ENCODE measurements at regions not wholly inside any gene's neighbourhood (a gene's known extent, or its start where the extent isn't known, plus 50 kb on each side); places are given as distances from the start of the nearest gene placed in this dataset.

DNA sequence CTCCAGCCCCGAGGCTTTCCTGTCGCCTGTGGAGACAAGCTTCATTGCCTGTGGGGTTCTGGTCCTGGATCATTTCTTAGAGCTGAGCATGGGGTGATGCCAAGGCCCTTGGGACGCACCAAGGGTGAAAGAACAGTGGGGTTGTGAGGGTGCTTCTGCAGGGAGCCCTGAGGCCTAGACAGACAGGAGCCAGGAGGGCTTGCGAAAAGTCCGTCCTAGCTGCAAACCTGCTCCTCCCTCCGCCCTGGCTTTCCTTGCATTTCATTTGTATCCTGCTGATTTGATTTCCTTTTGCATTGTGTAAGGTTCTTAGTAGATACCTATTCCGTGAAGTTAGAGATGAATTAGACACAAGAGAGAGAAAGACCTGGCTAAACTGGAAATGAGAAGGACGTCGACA lies 286.9 kb upstream of the C2CD4B start:
- no peaks in the 10 kb centered on the region for H3K36me3 Mint-ChIP-seq (ENCODE audit: low read depth)
- no peak for ATAC-seq (replicated peaks)
- H3K4me3 Mint-ChIP-seq: no peak overlapping the region
- no peaks in the 10 kb centered on the region for H3K4me1 Mint-ChIP-seq
- H3K27me3 Mint-ChIP-seq: peaks cover 6% of the 10 kb centered on the region
- H3K9me3 Mint-ChIP-seq: no peaks in the 10 kb centered on the region
- H3K27ac Mint-ChIP-seq: no peak overlapping the region

DNA sequence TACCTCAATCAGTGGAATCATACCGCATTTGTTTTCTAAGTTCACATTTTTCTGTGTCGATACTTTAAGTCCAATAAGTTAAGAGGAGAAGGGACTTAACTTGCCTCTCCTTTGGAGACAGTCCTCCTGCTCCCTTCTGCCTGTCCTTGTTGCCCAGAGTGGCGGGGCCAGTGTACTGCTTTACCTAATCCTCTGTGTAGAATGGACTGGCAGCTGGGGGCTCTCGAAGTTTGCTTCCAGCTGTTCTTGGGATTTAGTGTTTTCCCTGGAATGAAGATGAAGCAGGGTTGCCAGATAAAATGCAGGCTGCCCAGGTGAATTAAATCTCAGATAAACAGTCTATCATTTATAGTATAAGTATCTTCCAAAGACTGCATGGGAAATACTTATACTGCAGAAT lies 287.6 kb upstream of the C2CD4B start:
- H3K4me3 Mint-ChIP-seq: no peak overlapping the region
- H3K9me3 Mint-ChIP-seq: no peaks in the 10 kb centered on the region
- H3K27ac Mint-ChIP-seq: no peak overlapping the region
- ATAC-seq (replicated peaks): no peak
- H3K36me3 Mint-ChIP-seq (ENCODE audit: low read depth): no peaks in the 10 kb centered on the region
- H3K4me1 Mint-ChIP-seq: no peaks in the 10 kb centered on the region
- H3K27me3 Mint-ChIP-seq: peaks cover 6% of the 10 kb centered on the region

DNA sequence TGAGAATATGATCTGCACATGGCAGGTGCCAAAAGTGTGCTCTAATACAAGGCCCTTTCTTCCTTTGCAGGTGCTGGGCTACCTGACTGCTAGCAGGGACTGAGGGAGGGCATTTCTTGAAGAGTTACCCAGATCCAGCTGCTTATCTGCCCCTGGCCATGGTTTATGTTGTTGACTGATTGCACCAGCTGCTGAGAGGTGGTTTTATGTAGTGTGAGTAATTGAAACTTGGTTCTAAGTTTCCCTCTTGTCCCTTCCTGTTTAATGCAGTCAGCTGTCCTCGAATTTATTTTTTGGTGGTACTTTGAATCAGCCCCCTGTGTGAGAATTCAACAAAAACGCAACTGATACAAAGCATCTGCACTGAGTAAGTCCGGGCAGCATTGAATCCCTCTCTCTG lies 288.3 kb upstream of the C2CD4B start:
- Mint-ChIP-seq H3K9me3 (no peaks in the 10 kb centered on the region), H3K36me3 (ENCODE audit: low read depth) (no peaks in the 10 kb centered on the region), H3K27ac (no peak overlapping the region), H3K4me1 (no peaks in the 10 kb centered on the region), H3K4me3 (no peak overlapping the region), H3K27me3 (peaks cover 5% of the 10 kb centered on the region)
- ATAC-seq (replicated peaks): no peak

DNA sequence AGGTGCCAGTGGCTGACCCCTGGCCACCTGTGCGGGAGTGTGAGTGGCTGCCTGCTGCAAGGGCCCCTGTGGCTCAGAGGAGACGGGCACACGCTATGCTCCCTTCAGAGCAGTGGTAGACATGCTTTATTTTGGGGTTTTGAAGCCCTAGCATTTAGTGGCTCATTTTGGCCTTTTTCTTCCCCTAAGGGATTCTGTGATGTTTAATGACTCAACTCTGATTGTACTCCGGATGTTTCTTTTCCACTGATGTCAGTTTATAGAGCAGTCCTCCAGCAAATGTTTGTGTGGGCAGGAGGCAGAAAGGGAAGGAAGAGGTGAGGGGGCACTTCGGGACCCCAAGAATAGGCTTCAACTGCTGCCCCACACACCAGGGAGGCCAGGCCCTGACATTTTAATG lies 288.9 kb upstream of the C2CD4B start:
- no peak overlapping the region for H3K27ac Mint-ChIP-seq
- no peaks in the 10 kb centered on the region for H3K4me1 Mint-ChIP-seq
- H3K36me3 Mint-ChIP-seq (ENCODE audit: low read depth): no peaks in the 10 kb centered on the region
- peaks cover 3% of the 10 kb centered on the region for H3K27me3 Mint-ChIP-seq
- H3K9me3 Mint-ChIP-seq: no peaks in the 10 kb centered on the region
- H3K4me3 Mint-ChIP-seq: no peak overlapping the region
- no peak for ATAC-seq (replicated peaks)

DNA sequence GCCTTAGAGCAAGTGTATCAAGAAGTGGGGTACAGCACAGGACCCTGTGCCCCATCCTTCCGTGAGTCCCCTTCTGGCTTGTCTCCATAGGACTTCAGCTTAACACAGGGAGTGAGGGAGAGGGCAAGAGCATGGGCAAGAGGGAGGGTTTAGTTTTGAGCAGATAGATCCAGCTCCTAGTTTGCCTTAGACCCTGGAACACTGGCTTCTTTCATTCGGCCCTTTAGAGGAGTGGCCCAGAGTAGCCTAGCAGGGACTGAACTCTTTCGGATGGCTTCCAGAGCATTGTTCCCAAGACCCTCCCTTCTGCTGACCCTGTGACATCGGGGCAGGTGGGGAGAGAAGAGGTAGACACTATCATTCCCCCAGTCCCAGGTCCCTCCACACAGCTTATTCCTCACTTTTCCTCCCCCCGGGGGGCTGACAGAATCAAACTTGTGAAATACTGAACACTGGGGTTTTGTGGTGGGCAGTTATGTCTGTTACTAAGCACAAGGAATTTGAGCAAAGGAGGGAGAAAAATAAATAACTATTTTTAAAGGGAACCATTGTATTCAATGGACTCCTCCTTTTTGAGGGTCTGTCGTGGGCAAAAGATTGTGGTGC lies 289.6 kb upstream of the C2CD4B start:
- Mint-ChIP-seq H3K9me3 (no peaks in the 10 kb centered on the region), H3K4me1 (no peaks in the 10 kb centered on the region), H3K27me3 (peaks cover 3% of the 10 kb centered on the region), H3K36me3 (ENCODE audit: low read depth) (no peaks in the 10 kb centered on the region), H3K27ac (no peak overlapping the region), H3K4me3 (no peak overlapping the region)
- no peak for ATAC-seq (replicated peaks)

DNA sequence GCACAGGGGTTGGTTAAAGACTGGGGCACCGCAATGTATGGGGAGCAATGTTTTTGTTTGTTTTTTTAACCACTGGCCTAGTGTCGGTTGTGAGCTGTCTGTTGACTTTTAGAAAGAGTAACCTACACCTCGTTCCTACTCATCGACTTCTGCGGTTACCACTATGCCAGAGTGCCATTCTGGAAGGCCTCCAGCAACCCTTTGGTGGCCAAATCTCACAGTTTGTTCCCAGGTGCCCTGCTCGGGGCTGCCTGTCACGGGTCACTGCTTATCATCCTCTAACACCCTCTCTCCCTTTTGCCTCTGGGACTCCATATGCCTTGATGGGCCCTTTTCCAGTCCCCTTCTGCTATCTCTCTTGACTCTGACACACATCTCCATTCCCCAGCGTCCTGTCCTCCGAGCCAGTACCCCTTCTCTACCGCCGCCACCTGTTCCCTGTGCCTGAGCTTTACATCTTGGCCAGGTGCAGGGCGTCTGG lies 290.4 kb upstream of the C2CD4B start:
- Mint-ChIP-seq H3K27me3 (no peaks in the 10 kb centered on the region), H3K27ac (no peak overlapping the region)

DNA sequence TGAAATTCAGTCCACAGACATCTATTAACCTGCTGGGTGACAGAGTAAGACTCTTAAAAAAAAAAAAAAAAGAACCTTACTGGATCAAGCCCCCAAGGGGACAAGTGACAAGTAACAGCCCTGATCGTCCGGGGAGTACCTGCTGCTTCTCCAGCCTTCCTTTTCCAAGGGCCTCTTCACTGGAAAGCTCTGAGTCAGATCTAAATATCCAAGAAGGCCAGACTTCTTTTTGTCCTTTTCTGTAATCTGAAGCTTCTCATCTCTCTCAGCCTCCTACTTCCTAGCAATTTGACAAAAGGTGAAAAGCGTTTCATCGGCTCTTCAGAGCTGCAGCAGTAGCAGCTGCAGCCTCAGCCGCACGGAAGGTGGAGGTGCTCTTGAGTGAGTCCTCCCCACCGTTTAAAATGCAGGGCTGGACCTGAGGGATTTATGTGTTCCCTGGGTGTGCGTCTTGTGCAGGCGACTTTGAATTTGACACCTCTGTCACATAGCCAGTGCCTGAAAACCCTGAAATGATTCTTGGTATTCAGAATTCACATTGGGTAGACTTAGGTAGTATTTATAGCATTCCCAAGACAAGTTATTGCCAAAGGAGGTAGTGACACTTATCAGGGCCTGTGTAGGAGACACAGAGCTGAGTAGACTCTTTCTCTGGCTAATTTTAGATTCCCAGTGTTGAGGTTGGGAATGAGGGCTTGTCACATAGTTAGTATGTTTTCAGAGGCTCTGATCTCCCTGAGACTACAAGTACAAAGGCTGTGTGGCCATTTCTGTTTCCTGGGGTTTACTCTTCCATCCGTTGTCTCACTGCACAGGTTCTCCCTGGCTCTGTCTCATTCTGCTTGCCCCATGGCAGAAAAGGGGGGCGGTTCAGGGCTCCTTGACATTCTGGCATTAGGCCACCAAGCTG lies 291.2 kb upstream of the C2CD4B start:
- H3K9me3 Mint-ChIP-seq: no peaks in the 10 kb centered on the region
- no peak overlapping the region for H3K4me3 Mint-ChIP-seq
- H3K36me3 Mint-ChIP-seq (ENCODE audit: low read depth): no peaks in the 10 kb centered on the region
- H3K27ac Mint-ChIP-seq: no peak overlapping the region
- ATAC-seq (replicated peaks): no peak
- H3K27me3 Mint-ChIP-seq: no peaks in the 10 kb centered on the region
- H3K4me1 Mint-ChIP-seq: no peaks in the 10 kb centered on the region

More for the DNA sequence above, 290.4 kb upstream of the C2CD4B start:
- Mint-ChIP-seq H3K4me3 (no peak overlapping the region), H3K4me1 (no peaks in the 10 kb centered on the region), H3K9me3 (no peaks in the 10 kb centered on the region), H3K36me3 (ENCODE audit: low read depth) (no peaks in the 10 kb centered on the region)
- ATAC-seq (replicated peaks): no peak

DNA sequence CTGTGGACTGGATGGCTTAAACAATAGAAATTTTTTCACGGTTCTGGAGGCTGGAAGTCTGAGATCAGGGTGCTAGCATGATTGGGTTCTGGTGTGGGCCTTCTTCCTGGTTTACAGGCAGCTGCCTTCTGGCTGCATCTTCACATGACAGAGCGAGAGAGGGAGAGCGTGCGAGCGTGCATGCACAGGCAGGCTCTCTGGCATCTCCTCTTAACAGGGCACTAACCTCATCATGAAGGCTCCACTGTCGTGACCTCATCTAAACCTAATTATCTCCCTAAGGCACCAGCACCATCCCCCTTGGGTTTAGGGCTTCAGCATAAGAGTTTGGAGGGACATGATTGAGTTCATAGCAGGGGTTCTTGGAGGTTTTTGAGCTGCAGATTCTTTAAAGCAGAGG lies 292.0 kb upstream of the C2CD4B start:
- no peaks in the 10 kb centered on the region for H3K27me3 Mint-ChIP-seq
- no peaks in the 10 kb centered on the region for H3K4me1 Mint-ChIP-seq
- no peaks in the 10 kb centered on the region for H3K36me3 Mint-ChIP-seq (ENCODE audit: low read depth)
- no peak overlapping the region for H3K27ac Mint-ChIP-seq
- H3K4me3 Mint-ChIP-seq: no peak overlapping the region
- no peak for ATAC-seq (replicated peaks)
- no peaks in the 10 kb centered on the region for H3K9me3 Mint-ChIP-seq

DNA sequence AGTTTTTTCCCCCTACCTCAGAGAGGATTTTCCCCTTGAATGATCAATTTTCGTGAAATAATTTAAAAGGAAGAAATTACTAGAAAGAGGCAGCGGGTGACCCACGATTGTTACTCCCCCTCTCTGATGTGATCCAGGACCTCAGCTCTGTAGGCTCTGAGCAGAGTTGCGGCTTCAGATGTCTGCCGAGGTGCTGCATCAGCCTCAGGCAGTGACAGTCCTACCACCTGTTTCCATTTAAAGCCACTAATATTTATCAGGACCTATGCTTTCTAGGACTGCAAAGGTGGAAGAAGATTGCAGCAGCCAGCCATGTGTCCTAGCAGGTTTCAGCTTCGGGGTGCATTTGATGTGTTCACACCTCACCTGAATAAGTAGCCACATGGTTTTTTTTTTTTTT lies 294.8 kb upstream of the C2CD4B start:
- Mint-ChIP-seq H3K36me3 (ENCODE audit: low read depth) (no peaks in the 10 kb centered on the region), H3K4me1 (no peaks in the 10 kb centered on the region), H3K27me3 (peaks cover 2% of the 10 kb centered on the region), H3K27ac (no peak overlapping the region), H3K4me3 (no peak overlapping the region), H3K9me3 (no peaks in the 10 kb centered on the region)
- no peak for ATAC-seq (replicated peaks)

DNA sequence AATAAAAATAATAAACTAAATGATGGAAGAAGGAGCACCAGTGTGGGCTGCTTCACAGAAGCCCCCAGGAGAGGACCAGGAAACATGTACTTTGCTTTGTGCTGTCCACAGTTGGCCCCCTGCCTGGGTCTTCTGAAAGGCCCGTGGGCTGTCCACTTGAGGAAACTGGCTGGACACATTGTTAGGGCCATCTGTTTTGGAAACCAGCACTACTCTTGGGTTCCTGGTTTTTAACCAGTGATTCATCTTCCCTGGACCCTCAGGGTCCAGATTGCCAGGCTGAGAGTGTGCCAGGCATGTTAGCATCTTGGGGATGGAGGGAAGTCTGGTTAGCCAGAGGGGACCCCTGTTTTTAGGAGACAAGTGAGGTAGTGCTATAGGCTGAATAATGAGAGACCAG lies 297.2 kb upstream of the C2CD4B start:
- no peaks in the 10 kb centered on the region for H3K36me3 Mint-ChIP-seq (ENCODE audit: low read depth)
- no peak overlapping the region for H3K27ac Mint-ChIP-seq
- H3K27me3 Mint-ChIP-seq: peaks cover 10% of the 10 kb centered on the region
- no peak overlapping the region for H3K4me3 Mint-ChIP-seq
- no peaks in the 10 kb centered on the region for H3K9me3 Mint-ChIP-seq
- ATAC-seq (replicated peaks): no peak
- no peaks in the 10 kb centered on the region for H3K4me1 Mint-ChIP-seq

DNA sequence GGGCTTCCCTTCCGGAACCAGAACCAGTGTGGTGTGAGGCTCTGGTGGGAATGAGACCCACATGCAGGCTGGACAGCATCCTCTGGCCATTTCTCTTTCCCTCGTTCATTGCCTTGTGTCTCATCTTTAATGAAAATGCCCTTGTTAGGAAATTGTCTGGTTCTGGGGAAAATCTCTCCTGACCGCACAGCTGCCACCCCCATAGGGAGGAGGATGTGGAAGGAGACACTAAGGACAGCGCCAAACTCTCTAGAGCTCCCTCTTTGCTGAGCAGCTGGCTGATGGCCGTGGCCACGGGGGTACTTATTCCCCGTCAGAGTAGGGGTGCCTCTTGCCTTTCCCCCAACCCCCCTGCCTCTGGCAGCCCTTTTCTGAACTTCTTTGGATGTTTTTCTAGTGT lies 297.6 kb upstream of the C2CD4B start:
- H3K4me3 Mint-ChIP-seq: no peak overlapping the region
- H3K4me1 Mint-ChIP-seq: no peaks in the 10 kb centered on the region
- H3K36me3 Mint-ChIP-seq (ENCODE audit: low read depth): no peaks in the 10 kb centered on the region
- H3K9me3 Mint-ChIP-seq: no peaks in the 10 kb centered on the region
- no peak for ATAC-seq (replicated peaks)
- H3K27ac Mint-ChIP-seq: no peak overlapping the region
- H3K27me3 Mint-ChIP-seq: peaks cover 10% of the 10 kb centered on the region

DNA sequence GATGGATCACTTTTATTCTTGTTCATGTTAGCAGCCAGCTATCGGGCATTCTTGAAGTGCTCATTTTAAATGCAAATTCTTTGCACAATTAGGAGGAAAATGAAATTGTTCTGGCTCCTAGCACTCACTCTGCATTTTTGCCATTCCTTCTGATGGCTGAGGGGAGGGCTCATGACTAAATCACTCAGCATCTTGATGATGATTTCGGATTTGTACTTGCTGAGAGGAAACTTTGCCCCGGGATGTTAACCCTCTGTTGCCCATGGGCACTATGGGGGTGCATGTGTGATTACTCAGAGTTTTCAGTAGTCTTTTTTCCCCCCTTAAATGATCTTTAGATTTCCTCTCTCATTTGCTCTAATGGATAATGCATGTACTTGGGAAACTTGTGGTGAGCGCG lies 299.6 kb upstream of the C2CD4B start:
- ATAC-seq (replicated peaks): no peak
- no peaks in the 10 kb centered on the region for H3K9me3 Mint-ChIP-seq
- no peaks in the 10 kb centered on the region for H3K4me1 Mint-ChIP-seq
- H3K27ac Mint-ChIP-seq: no peak overlapping the region
- H3K36me3 Mint-ChIP-seq (ENCODE audit: low read depth): no peaks in the 10 kb centered on the region
- H3K27me3 Mint-ChIP-seq: peaks cover 10% of the 10 kb centered on the region
- no peak overlapping the region for H3K4me3 Mint-ChIP-seq

DNA sequence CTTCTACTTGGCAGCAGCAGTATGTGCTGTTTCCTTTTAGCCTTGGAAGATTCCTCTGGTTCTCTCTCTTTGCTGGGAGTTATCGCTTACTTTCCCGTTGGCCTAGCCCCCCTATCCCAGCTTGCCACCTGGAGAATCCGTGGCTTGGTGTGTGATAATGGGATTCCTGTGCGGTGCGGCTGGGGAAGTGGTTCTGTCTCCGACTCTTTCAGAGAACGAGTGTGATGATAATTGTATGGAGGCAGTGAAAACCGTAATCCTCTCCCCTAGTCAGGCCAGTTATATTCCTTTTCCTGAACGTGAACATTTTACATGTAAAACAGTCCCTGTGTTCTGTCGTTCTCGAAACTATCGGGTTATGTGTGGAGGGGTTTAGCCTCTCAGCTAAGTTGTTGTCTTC lies 300.1 kb upstream of the C2CD4B start:
- Mint-ChIP-seq H3K9me3 (no peaks in the 10 kb centered on the region), H3K4me1 (no peaks in the 10 kb centered on the region), H3K27ac (no peak overlapping the region), H3K36me3 (ENCODE audit: low read depth) (no peaks in the 10 kb centered on the region), H3K4me3 (no peak overlapping the region), H3K27me3 (peaks cover 10% of the 10 kb centered on the region)
- no peak for ATAC-seq (replicated peaks)

DNA sequence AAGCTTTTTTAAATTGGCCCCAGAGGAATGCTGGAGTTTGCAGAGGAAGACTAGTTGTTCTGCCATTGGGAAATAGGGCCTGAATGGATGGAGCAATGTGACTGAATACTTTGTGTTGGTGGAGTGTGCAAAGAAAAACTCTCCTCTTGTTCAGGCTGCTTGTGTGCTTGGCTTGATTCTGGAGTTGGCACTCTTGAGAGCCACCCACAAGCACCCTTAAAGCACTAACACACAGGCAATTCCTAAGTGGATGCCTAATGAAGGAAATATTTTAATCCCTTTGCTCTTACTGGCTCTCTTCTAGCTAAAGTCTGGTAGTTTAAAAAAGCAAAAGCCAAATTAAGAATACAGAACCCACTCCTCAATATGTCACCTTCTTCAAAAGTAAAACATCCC lies 304.4 kb upstream of the C2CD4B start:
- Mint-ChIP-seq H3K4me1 (no peaks in the 10 kb centered on the region), H3K9me3 (no peaks in the 10 kb centered on the region)
- ATAC-seq (replicated peaks): no peak

More for the DNA sequence above, 304.4 kb upstream of the C2CD4B start:
- no peak overlapping the region for H3K4me3 Mint-ChIP-seq
- peaks cover 10% of the 10 kb centered on the region for H3K27me3 Mint-ChIP-seq
- H3K27ac Mint-ChIP-seq: no peak overlapping the region
- H3K36me3 Mint-ChIP-seq (ENCODE audit: low read depth): no peaks in the 10 kb centered on the region

All from activated T-helper 17 cell treated with anti-CD3 and anti-CD28 coated beads, Interleukin-2, amount 50 U/mL, for 72 hours (primary cell).